AG04450 (cell line): ENCODE measurements at regions not wholly inside any gene's neighbourhood (a gene's known extent, or its start where the extent isn't known, plus 50 kb on each side); places are given as distances from the start of the nearest gene placed in this dataset.

Source experiments
- CTCF ChIA-PET: fragments of 300-600, 350-600 bp; formaldehyde crosslinking; extraction: SDS; loops from one replicate; lab custom pipeline; 2022; ENCODE audit warnings: antibody characterized with exemption, inconsistent platforms; lab: Charles Lee
- POLR2A ChIA-PET: fragments of 350-600 bp; formaldehyde crosslinking; extraction: SDS; loops from one replicate; lab custom pipeline; 2021; ENCODE audit warnings: antibody characterized with exemption, inconsistent platforms; lab: Yijun Ruan, JAX
- DNase-seq: peaks from one replicate; pipeline ENCODE4 v3.0.0-alpha.2; 2011; ENCODE audit warnings: low read depth, low spot score
- H3K27ac ChIP-seq: one replicate; pipeline ENCODE4 v1.5.1; 2012; ENCODE audit warnings: low read depth, low read length, control low read depth
- H3K27me3 ChIP-seq: one replicate; pipeline ENCODE4 v1.6.0; 2012; ENCODE audit warnings: low read length; ENCODE audit not compliant: control insufficient read depth, insufficient read depth
- H3K4me3 ChIP-seq: 2 replicates; pipeline ENCODE4 v1.5.1; 2011; ENCODE audit warnings: mild to moderate bottlenecking, low read depth, low read length, control low read depth
- H3K9me3 ChIP-seq: 2 replicates; pipeline ENCODE4 v1.5.1; 2012; ENCODE audit warnings: low read length; ENCODE audit not compliant: control insufficient read depth, insufficient read depth
- CTCF ChIP-seq: IDR thresholded peaks from 2 replicates; pipeline ENCODE4 v1.5.1; 2011; ENCODE audit warnings: low read depth, low read length, control low read depth, inconsistent platforms

GRCh38 chr15:59918994-59919951, 84.8 kb upstream of the FOXB1 start:
- ChIA-PET POLR2A (no interaction called here), CTCF (interaction anchor here (1.5 kb wide), 3 partner anchors 10 to 261 kb away, joined by 3 to 7 read pairs (median 6); no protein-coding TSS in a partner anchor)
- Histone ChIP-seq H3K27me3 (no peaks in the 10 kb centered on the region), H3K9me3 (no peaks in the 10 kb centered on the region), H3K27ac (no peak overlapping the region), H3K4me3 (no peak overlapping the region)
- no peak for TF ChIP-seq CTCF
- DNase-seq = no peak

GRCh38 chr15:59917504-59918157, 86.5 kb upstream of the FOXB1 start:
- TF ChIP-seq CTCF = peak; percentile 44; the same call in 1 of the 2 replicates
- no peak for DNase-seq
- H3K27me3 ChIP-seq = no peaks in the 10 kb centered on the region
- no peaks in the 10 kb centered on the region for H3K9me3 ChIP-seq
- H3K4me3 ChIP-seq = no peak overlapping the region
- ChIA-PET CTCF (interaction anchor here (0.6 to 1.9 kb wide), 12 partner anchors 9 to 409 kb away, joined by 3 to 13 read pairs (median 3); no protein-coding TSS in a partner anchor), POLR2A (no interaction called here)
- no peak overlapping the region for H3K27ac ChIP-seq

GRCh38 chr15:59906046-59906445, 98.1 kb upstream of the FOXB1 start:
- no peaks in the 10 kb centered on the region for H3K27me3 ChIP-seq
- CTCF ChIA-PET = interaction anchor here (1.0 kb wide), 1 partner anchor 420 kb away, joined by 3 read pairs; no protein-coding TSS in a partner anchor
- POLR2A ChIA-PET = no interaction called here
- no peaks in the 10 kb centered on the region for H3K9me3 ChIP-seq
- no peak for TF ChIP-seq CTCF
- DNase-seq = no peak
- H3K27ac ChIP-seq = no peak overlapping the region
- no peak overlapping the region for H3K4me3 ChIP-seq

GRCh38 chr15:59905176-59905575, 98.9 kb upstream of the FOXB1 start:
- no peaks in the 10 kb centered on the region for H3K27me3 ChIP-seq
- no peaks in the 10 kb centered on the region for H3K9me3 ChIP-seq
- no peak for TF ChIP-seq CTCF
- POLR2A ChIA-PET = no interaction called here
- CTCF ChIA-PET = no interaction called here
- no peak for DNase-seq
- no peak overlapping the region for H3K27ac ChIP-seq
- H3K4me3 ChIP-seq = no peak overlapping the region
